GM18873 (cell line): ENCODE measurements at regions not wholly inside any gene's neighbourhood (a gene's known extent, or its start where the extent isn't known, plus 50 kb on each side); places are given as distances from the start of the nearest gene placed in this dataset.
"Not testable (repeated sequence)": the region's sequence is repeated elsewhere in the genome, so short reads cannot be mapped to it uniquely, and the experiment has no call there.

Experiments
- ATAC-seq: cut with Tn5 transposase; IDR thresholded peaks from one replicate; pipeline ENCODE4 v1.9.1; 2021; ENCODE audit warnings: mild to moderate bottlenecking, moderate library complexity, moderate number of reproducible peaks; ENCODE audit not compliant: unreplicated experiment, low FRiP score

DNA sequence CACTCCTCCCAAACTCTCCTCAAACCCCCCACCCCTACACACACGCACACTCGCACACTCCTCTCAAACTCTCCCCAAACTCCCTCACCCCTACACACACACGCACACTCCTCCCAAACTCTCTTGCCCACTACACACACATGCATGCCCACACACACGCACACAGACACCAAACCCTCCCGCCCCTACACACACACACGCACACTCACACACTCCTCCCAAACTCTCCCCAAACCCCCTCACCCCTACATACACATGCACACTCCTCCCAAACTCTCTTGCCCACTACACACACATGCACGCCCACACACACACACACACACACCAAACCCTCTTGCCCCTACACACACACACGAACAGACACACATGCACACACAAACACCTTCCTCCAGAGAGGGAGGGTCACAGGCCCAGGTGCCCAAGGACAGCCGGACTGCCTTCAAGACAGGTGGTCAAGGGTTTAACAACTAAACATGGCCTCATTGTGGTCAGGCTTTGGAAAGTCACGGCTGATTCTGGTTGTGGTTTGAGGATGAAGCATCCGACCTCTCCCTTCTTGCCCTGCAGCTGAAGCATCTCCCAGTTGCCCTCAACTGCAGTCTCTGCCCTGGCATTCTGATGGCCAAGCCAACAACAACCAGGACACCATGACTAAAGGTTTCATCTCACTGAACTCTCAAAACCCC is 72.3 kb upstream of the SNTG2 start:
- no peak for ATAC-seq

DNA sequence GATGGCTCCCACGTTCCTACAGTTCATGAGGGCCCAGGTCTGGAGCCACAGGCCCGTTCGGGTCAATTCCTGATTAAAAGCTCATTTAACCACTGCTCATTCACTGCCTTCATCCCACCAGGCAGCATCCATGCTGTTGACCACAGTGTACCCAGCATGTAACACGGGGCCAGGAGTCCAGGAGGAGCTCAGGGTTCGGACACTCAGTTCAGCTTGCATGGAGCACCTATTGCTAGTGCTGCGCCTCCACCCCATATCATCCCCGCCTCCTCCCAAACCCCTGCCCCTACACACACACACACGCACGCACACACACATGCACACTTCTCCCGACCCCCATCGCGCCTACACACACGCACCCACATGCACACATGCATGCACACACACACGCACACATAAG is 72.9 kb upstream of the SNTG2 start:
- ATAC-seq = no peak

DNA sequence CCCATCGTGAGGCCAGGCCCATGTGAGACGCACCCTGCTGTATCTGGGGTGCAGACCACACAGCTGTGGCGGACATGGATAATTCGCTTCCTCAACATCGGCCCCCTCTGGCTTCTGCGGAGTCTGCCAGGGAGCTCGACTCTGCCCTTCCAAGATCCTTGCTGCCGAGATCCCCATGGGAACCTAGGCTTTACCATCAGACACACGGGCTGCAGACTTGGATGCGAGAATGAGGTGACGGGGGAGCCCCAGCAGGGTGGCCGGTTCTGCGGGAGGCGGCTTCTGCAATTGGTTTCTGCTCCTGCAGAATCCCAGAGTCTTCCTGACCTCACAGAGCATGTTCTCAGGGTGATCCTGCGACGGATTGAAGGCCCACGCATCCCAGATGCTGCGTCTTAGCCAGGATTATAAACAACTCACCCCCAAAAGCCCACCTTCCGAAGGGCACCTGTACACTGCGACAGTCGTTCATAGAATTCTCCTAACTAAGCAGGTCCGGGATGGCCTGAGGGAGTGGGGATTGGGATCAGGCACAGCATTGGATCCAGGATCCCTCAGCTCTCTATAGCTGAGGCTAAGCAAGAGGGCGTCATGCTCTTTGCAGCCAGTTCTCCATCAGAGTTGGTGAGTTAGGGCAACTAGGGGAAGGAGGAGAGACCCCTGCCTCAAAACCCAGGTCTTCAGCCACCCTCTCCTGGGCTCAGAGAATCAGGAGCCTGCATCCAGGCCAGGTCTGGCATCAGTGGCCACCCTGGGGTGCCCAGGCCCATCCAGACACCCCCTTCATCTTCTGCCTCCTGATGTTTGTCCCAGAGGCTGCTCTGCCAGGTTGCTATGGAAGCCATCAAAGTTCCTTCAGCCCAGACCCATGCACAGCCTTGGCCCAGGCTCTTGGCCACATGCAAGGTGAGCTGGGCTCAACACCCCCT is 74.7 kb upstream of the SNTG2 start:
- ATAC-seq = no peak

DNA sequence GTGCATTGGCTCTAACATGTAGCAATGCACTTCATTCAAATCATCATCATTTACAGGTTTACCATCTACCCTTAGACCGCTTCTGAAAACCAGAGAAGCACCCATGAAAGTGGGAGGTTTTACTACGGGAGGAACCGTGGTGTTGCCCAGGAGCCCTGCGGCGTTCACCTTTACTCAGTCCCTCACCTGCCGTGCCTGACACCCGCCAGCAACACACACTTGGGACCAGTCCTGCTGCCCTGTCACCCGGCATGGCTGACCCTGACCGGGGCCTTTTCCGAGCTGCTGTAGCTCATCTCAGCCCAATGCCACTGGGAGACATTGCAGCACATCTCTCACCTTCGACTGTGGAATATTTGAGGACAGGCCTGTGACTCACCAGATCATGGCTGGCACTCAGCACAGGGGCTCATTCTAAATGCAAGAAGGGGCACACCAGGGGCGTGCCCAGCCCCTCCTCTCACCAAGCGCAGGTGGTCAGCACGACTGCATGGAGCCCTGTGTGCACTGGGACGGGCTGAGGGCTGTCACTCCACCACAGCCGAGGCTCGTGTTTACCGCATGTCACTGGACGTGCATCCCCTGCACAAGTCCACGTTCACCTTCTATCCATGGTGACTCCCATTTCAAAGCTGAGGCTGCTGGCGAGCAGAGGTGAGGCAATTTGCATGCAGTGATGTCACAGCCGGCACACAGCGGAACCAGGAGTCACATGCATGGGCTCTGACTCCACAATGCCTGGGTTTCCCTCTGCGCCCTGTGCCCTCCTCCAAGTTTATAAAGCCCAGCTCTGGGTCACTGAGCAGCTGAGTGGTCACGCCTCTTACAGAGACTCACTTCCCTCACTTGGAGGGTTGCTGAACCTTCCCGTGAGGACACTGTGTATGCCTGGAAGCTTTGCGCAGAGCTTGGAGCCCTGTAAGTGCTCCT is 76.7 kb upstream of the SNTG2 start:
- no peak for ATAC-seq

DNA sequence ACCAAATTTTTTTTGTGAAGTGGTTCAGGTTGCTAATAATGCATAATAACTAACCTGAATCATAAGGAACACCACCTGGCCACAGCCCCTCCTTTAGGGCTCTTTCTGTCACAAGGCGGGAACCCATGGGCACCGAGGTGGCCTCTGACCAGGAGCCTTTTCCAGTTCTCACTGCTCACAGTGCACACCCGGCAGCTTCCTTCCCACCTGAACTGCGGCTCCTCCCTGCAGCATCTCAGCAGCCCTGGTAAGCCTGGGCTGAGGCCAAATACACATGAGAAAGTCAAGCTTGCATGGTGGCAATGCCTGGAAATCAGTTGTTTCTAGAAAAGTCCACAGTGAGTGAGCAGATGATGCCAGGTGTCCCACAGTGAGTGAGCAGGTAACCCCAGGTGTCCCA is 77.6 kb upstream of the SNTG2 start:
- no peak for ATAC-seq

DNA sequence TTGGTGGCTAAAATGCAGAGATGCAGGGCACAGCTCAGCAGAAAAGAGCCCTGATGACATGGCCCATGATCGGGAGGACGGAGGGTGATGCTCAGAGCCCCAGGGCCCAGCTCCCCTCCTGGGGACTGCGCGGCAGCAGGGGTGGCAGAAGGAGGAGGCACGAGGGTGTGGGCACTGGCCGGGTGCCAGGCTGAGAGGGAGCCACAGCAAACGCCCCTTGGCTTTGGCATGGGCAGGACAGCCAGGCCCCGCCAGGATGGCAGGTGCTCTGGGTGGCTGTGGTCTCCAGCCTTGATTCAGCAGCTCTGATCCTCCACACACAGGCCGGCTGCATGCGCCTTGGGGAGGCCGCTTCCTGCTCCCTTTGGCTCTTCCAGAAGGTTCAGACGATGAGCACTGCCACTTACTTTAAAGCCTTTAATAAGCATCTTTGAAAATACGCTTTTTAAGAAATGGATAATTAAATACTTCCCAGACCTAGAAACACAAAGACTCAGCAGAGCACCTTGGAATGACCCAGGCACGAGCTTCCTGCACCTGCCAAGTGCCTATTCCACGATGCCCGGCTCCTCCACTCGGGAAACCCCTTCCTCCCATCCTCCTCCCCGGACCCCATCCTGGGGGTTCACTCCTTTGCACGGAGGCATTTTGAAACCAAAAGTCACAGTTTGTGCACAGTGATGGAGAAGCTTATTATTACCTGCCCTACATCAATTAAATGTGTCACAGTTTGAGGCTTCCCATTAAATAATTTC is 78.5 kb upstream of the SNTG2 start:
- ATAC-seq = no peak

DNA sequence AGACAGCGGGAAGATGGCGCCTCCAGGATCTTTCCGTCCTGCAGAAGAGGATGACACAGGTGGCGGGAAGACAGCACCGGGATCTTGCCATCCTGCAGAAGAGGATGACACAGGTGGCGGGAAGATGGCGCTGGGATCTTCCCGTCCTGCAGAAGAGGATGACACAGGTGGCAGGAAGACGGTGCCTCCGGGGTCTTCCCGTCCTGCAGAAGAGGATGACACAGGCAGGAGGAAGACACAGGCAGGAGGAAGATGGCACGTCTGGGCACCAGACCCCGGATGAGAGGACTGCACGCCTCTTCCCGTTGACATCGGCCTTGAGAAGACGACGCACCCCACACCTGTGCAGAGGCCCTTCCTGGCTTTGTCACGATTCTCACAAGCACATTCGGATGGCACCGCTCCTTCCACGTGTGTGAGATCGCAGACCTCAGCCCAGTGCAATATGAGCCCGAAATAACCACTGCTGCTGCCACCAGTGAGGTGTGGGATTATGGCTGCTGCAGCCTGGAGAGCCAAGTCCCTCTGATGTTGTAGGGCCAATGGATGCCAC is 79.4 kb upstream of the SNTG2 start:
- ATAC-seq = no peak

DNA sequence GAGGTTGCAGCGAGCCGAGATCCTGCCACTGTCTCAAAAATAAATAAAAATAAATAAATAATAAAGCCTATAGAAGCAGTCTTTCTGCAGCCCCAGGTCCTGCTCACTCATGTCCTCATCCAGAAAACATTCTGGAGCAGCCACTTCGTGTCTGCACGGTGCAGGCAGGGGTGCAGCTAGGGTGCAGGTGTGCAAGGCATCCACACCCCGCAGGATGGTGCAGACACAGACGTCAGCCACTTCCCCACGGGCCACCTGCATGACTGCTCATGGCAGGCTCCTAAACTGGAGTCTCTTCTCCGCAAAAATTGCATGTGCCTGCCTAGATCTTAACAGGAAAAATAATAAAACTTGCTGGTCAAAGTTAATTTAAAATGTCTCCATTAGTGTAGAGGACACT is 80.2 kb upstream of the SNTG2 start:
- ATAC-seq = no peak

DNA sequence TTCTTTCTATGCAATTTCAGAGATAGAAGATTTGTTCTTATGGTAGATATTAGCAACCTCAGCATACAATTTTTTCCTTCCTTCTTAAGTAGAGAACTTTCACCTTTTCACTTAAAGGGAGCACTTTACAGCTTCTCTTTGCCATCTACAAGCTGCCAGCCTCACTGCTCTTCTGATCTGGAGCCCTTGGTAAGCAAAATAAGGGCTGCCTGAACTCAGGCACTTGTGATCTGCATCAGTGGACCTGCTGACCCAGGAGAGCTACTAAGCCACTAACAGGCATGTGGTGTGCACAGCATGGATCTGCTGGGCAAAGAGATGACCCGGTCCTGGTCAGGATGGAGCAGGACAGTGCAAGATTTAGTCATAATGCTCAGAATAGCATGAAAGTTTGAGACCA is 80.8 kb upstream of the SNTG2 start:
- no peak for ATAC-seq

DNA sequence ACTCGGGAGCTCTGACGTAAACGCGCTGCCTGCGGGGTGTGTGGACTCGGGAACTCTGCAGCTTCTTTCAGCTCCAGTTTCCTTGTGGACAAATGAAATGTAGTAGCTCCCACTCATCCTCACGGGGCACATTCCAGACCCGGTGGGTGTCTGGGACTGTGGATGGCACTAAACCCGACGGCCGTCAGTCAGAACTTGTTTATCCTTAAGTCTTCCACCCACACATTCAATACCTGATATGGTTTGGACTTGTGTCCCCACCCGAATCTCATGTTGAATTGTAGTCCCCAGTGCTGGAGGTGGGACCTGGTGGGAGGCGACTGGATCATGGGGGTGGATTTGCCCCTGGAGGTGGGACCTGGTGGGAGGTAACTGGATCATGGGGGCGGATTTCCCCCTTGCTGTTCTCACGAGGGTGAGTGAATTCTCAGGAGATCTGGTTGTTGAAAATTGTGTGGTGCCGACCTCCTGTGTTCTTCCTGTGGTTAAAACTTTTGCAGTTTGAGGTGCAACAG is 81.2 kb upstream of the SNTG2 start:
- ATAC-seq = no peak

DNA sequence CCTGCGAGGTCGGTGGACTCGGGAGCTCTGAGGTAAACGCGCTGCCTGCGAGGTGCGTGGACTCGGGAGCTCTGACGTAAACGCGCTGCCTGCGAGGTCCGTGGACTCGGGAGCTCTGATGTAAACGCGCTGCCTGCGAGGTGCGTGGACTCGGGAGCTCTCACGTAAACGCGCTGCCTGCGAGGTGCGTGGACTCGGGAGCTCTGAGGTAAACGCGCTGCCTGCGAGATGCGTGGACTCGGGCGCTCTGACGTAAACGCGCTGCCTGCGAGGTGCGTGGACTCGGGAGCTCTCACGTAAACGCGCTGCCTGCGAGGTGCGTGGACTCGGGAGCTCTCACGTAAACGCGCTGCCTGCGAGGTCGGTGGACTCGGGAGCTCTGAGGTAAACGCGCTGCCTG is 81.8 kb upstream of the SNTG2 start:
- not testable (repeated sequence) for ATAC-seq

DNA sequence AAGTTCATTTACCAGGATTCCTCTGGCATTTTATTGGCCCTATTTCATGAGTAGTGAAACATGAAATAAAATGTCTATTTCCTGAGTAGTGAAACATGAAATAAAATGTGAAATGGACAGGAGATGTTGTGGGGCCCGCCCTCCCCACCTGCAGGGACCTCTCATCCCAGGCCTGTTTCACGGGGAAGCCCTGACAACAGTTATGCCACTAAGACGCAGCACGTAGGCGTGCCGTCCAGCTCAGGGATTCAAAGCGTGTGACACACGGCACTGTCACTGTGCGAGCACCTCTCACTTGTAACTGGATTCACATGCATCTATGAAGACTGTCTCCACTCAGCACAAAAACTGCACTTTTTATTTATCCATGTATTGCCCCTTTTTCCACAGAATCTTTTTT is 83.4 kb upstream of the SNTG2 start:
- ATAC-seq = no peak

DNA sequence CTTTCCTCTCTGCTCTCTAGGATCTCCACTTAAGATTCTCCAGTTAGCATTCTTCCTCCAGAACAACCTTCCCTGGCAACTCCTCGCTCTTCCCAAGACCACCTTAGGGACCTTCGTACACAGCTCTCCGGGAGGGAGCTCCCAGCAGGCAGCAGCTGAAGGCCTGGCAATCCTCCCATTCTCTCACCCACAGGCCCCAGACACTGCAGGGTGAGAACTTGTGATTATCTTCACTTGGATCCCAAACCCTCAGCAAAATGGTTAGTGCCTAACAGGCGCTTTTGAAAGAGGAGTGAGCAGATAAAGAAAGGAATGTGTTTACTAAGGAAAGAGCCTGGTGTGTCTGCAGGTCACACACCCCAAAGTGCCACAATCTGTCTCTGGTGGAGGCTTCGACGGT is 83.8 kb upstream of the SNTG2 start:
- ATAC-seq = no peak

DNA sequence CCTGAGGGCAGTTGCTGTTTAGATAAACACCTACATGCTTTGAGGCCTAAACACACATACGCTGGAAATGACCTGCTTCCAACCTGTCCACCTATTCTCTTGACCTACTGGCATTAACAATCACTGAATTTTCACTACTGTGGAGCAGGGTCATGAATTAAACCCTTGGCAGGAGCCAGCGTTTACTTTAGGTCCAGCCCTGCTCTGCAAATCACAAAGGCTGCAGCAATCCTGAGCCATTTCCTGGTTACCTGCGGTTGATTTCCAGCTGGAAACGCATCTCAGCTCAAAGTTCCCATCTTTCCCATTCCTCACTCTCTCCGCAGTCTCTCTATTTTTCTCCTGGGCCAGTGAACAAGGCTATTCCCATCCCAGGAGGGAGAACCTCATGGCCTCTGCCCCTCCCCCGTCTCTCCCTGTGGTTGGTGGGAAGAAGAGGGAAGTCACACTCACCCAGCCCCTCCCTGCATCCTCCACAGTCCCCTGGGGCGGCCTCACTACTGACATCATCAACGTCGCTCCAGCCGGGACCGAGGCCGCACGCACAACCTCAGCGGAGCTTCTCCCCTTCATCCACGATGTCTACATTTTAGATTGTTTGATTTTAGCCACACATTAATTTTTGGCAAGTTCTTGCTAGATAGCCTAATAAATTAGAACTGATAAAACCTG is 84.5 kb upstream of the SNTG2 start:
- no peak for ATAC-seq

DNA sequence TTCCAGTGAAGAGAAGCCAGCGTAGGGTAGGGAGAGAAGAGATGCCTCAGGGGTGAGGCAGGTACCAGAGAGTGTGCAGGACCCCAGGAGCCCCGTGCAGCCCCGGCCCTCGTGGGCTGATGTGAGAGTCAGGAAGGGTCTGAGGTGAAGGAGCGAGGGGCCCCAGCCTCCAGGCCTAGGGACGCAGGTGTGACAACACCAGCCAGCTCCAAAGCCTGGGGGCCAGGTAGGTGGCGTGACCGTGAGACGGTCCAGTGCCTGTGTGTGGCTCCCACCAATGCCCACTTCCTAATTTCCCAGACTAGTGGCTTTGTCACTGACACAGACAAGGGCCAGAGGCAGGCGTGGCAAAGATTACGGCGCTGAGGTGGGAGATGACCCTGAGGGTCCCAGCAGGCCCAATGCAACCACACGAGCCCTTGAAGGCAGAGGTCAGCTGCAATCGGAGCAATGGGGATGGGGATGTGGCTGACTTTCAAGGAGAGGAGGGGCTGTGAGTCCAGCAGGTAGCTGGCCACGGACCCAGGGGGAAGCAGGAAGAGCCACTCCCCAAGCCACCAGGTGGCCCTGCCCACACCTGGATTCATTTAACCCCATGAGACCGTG is 86.0 kb upstream of the SNTG2 start:
- no peak for ATAC-seq

DNA sequence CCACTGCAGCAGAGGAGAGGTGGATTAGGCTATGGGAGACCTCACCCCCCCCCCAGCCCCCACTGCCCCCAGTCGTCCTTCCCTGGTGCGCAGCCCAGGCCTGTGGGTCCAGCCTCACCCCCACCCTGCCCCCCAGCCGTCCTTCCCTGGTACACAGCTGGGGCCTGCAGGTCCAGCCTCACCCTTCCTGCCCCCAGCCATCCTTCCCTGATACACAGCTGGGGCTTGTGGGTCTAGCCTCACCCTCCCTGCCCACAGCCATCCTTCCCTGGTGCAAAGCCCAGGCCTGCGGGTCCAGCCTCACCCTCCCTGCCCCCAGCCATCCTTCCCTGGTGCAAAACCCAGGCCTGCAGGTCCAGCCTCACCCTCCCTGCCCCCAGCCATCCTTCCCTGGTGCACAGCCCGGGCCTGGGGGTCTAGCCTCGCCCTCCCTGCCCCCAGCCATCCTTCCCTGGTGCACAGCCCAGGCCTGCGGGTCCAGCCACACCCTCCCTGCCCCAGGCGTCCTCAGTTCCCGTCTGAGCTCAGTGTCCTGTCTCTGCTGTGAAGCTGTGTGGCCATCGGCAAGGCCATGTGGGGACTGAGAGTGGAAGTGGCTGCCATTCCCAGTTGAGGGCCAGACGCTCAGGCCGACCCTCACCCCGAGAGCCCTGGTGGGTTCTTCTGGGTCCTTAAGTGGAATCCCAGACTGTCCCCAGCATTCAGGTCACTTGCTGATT is 86.8 kb upstream of the SNTG2 start:
- ATAC-seq = no peak

DNA sequence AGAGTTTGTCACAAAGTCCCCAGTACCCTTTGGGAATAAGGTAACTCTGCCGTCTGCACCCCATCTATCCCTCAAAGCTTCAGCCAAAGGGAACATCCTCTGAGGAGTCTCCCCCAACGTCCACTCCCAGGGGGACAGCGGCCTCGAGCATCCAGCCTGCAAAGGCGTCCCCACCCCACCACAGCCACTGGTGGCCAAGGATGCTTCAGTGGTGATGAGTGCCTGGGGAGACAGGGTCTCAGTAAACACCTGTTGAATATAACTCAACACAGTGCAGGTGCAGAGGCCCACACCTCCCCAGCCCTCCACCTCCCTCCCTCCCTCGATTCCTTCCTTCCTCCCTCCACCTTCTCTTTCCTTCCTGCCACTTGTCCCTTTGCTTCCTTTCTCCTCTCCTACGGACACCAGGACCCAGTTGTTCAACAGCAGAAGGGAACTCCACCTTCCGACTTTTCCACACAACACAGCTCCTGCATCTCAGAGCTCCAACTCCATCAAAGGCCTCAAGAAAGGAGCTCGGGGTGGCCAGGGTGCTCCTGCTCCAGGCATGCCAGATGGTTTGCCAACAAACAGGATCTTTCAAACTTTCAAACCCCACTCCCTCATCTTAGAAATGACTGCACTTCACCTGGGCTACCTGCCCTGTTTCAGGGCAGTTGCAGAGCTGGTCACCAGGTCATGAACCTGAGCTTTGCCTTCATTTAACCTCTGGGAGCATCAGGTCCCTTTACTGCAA is 87.8 kb upstream of the SNTG2 start:
- ATAC-seq = no peak

DNA sequence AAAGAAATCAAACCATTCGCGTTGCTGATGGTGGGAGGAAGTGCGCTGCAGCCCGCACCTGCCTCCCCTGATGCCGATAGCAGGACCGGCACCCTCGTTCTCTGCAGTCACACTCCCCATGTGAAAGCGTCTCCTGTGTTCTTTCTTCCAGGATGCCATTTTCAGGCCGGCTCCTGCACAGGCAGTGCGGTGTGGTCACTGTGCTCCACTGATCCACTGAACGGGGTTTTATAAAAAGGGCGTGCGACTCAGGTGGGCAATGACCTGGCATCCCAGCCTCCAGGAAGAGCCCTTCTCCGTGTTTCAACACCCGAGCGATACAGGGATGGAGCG is 88.3 kb upstream of the SNTG2 start:
- no peak for ATAC-seq
